ENCODE measurements at regions not wholly inside any gene's neighbourhood (a gene's known extent, or its start where the extent isn't known, plus 50 kb on each side); places are given as distances from the start of the nearest gene placed in this dataset.

GRCh38 chr2:194320520-194320919, 1336.5 kb upstream of the SLC39A10 start:
- in situ Hi-C loops (cut with MboI; ENCODE audit: low pct_unique_long_range_greater_than_20kb, low sequenced_read_pairs, unreplicated experiment): no loop called here
- DNase-seq (ENCODE audit: low spot score): no peak
- TF ChIP-seq, protein P1, sequence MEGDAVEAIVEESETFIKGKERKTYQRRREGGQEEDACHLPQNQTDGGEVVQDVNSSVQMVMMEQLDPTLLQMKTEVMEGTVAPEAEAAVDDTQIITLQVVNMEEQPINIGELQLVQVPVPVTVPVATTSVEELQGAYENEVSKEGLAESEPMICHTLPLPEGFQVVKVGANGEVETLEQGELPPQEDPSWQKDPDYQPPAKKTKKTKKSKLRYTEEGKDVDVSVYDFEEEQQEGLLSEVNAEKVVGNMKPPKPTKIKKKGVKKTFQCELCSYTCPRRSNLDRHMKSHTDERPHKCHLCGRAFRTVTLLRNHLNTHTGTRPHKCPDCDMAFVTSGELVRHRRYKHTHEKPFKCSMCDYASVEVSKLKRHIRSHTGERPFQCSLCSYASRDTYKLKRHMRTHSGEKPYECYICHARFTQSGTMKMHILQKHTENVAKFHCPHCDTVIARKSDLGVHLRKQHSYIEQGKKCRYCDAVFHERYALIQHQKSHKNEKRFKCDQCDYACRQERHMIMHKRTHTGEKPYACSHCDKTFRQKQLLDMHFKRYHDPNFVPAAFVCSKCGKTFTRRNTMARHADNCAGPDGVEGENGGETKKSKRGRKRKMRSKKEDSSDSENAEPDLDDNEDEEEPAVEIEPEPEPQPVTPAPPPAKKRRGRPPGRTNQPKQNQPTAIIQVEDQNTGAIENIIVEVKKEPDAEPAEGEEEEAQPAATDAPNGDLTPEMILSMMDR (IDR thresholded peaks at IDR 0.05; ENCODE audit: extremely low read depth, insufficient read depth, missing control alignments): no peak

GRCh38 chr2:194319222-194319992, 1337.6 kb upstream of the SLC39A10 start:
- no peak for DNase-seq (ENCODE audit: low spot score)
- in situ Hi-C loops (cut with MboI; ENCODE audit: low pct_unique_long_range_greater_than_20kb, low sequenced_read_pairs, unreplicated experiment): no loop called here
- TF ChIP-seq, protein P1 (IDR thresholded peaks at IDR 0.05; ENCODE audit: extremely low read depth, insufficient read depth, missing control alignments): no peak

- TF ChIP-seq, protein P1 (IDR thresholded peaks at IDR 0.05; ENCODE audit: extremely low read depth, insufficient read depth, missing control alignments): no peak
- no peak for DNase-seq (ENCODE audit: low spot score)
- in situ Hi-C loops (cut with MboI; ENCODE audit: low pct_unique_long_range_greater_than_20kb, low sequenced_read_pairs, unreplicated experiment): no loop called here
Measured at GRCh38 chr2:194314042-194314441, 1343.0 kb upstream of the SLC39A10 start.

DNA sequence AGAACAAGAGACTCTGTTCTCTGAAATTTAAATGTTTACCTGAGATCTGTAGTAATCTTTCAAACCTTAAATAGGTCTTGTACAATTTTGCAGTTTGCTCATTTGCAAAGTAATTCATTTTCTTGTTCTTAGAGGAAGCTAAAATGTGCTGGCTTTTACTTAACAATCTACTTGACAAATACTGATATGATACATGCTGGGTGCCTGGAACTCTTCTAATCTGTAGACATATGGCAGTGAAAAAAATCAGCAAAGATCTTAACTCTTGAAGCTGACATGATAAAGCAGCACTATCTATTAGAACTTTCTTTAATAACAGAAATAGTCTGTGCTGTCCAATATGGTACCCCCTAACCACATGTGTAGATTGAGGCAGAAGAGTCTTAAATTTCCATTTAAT, 1352.8 kb upstream of the SLC39A10 start:
- no peak for DNase-seq (ENCODE audit: low spot score)
- in situ Hi-C loops (cut with MboI; ENCODE audit: low pct_unique_long_range_greater_than_20kb, low sequenced_read_pairs, unreplicated experiment): no loop called here
- TF ChIP-seq, protein P1 (IDR thresholded peaks at IDR 0.05; ENCODE audit: extremely low read depth, insufficient read depth, missing control alignments): no peak

DNA sequence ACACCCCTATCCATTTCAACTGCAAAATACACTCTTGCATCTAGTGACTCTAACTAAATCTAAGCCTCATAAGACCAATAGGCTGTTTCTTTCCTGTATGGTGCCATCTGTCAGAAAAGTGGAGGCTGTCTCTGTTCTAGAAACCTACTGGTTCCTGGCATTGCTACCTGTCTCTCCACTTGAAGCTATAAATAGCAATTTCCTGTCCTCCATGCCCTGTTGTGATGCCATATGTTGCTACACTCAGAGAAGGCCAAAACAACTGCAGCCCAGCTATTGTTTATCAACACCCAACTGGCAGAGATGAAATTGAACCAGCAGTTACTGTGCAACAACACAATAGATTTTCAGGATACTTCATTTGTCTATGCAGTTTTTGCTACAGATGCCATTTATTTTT, 1355.1 kb upstream of the SLC39A10 start:
- DNase-seq (ENCODE audit: low spot score): no peak
- TF ChIP-seq, protein P1 (IDR thresholded peaks at IDR 0.05; ENCODE audit: extremely low read depth, insufficient read depth, missing control alignments): no peak
- in situ Hi-C loops (cut with MboI; ENCODE audit: low pct_unique_long_range_greater_than_20kb, low sequenced_read_pairs, unreplicated experiment): no loop called here

DNA sequence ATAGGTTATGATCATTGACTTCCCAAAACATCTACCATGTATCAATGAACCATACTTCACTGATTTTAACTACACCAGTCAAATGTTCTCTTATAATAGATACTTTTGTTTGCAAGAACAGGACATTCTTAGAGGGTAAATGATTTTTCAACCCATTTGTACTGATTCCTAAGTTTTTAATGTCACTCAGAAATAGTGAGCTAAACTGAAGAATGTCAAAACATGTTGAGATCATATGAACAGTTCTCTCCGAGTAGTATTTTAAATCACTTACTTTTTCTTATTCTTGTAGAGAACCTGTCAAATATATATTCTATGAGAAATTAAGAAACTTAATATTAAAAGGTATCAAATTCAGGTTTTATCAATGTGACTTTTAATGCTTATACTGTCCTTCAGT, 1362.9 kb upstream of the SLC39A10 start:
- in situ Hi-C loops (cut with MboI; ENCODE audit: low pct_unique_long_range_greater_than_20kb, low sequenced_read_pairs, unreplicated experiment): no loop called here
- no peak for DNase-seq (ENCODE audit: low spot score)
- TF ChIP-seq, protein P1 (IDR thresholded peaks at IDR 0.05; ENCODE audit: extremely low read depth, insufficient read depth, missing control alignments): no peak
